Activated naive CD8-positive, alpha-beta T cell treated with anti-CD3 and anti-CD28 coated beads for 36 hours (primary cell): ENCODE measurements at regions not wholly inside any gene's neighbourhood (a gene's known extent, or its start where the extent isn't known, plus 50 kb on each side); places are given as distances from the start of the nearest gene placed in this dataset.

Source experiments
- DNase-seq: peaks from one replicate; pipeline ENCODE4 v3.0.0; 2021
- H3K27ac Mint-ChIP-seq: one replicate; pipeline ENCODE4 v1.8.0; 2022; ENCODE audit warnings: mild to moderate bottlenecking, moderate library complexity, mixed read lengths
- H3K27me3 Mint-ChIP-seq: one replicate; pipeline ENCODE4 v1.8.0; 2022; ENCODE audit warnings: mild to moderate bottlenecking, mixed read lengths
- H3K36me3 Mint-ChIP-seq: one replicate; pipeline ENCODE4 v1.8.0; 2021; ENCODE audit warnings: mild to moderate bottlenecking, mixed read lengths
- H3K4me1 Mint-ChIP-seq: one replicate; pipeline ENCODE4 v1.8.0; 2021; ENCODE audit warnings: mixed read lengths
- H3K4me3 Mint-ChIP-seq: one replicate; pipeline ENCODE4 v1.8.0; 2022; ENCODE audit warnings: mild to moderate bottlenecking, moderate library complexity, mixed read lengths
- H3K9me3 Mint-ChIP-seq: one replicate; pipeline ENCODE4 v1.8.0; 2022; ENCODE audit warnings: mixed read lengths

DNA sequence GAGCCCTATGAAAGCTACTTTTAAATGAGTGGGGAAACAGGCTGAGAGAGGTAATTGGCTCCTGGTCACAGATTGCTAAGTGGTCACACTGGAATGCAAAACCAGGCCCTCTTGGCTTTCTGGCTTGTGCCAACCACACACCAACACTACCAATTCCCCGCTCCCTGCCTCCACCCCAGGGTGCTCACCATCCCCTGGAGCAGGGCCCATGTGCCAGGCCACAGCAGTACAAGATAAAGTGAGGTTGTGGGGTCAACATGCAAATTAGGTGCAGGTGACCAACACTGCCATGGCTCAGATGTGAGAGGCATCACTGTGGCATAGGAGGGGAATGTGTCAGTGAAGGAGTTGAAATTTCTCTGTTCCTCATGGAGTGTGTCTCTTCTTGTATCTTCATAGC, 312.5 kb downstream of the MYCN start:
- Mint-ChIP-seq H3K9me3 (peaks cover 2% of the 10 kb centered on the region), H3K27me3 (peaks cover 16% of the 10 kb centered on the region), H3K4me3 (no peak overlapping the region), H3K4me1 (peaks cover 13% of the 10 kb centered on the region), H3K36me3 (no peaks in the 10 kb centered on the region), H3K27ac (no peak overlapping the region)
- DNase-seq, result no peak

DNA sequence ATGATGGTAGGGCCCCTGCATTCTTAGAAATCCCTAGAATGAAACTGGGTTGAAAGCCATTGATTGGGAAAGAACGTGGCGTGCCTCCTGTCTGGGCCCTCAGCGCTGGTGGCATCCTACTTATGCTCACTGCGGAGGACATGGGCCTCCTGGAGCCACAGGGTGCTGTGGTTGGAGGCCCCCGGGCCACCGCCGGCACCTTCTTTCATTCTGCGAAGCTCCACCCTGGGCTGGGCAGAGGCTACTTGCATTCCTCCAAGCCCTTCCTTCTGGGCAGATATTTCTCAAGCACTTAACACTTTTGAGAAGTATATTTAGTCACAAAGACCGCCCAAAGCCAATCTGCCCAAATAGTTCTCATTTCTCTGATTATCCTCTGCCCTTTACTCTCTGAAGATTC, 311.9 kb downstream of the MYCN start:
- Mint-ChIP-seq H3K27me3 (peaks cover 16% of the 10 kb centered on the region), H3K36me3 (no peaks in the 10 kb centered on the region), H3K9me3 (peaks cover 2% of the 10 kb centered on the region), H3K4me3 (no peak overlapping the region), H3K27ac (no peak overlapping the region), H3K4me1 (peaks cover 6% of the 10 kb centered on the region)
- DNase-seq, result no peak

DNA sequence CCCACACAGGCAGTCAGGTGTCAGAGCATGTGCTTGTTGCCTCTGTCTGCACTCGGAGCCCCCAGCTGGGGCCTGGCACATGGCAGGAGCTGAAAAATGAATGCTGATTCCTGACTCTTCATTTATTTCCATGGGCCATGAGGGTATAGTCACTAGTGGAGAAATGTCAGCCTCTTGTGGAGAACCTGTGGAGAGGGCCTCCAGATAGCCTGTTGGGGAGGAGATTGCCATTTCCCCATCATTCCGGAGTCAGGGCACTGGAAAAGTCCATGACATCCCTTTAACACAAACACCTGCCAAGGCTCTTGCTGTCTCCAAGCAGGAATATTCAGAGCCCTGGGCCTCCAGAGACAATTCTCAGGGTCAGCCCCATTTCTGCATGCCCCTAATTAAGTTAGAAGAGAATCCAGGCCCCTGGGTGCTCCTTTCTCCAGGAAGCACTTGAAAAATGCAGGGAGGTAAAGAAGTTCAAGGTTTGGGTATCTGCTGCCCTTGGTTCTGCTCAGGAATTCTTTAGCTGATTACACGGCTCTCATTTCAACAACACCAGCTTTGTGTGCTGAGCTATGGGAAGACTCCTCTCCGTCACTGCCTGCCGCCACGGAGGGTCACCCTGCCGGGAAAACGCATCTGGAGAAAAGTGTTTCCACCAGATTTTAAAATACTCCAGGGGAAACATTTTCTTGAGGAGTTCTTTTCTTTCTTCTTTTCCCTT, 311.3 kb downstream of the MYCN start:
- no peak for DNase-seq
- H3K4me1 Mint-ChIP-seq, result peaks cover 1% of the 10 kb centered on the region
- peaks cover 2% of the 10 kb centered on the region for H3K9me3 Mint-ChIP-seq
- no peak overlapping the region for H3K27ac Mint-ChIP-seq
- peaks cover 13% of the 10 kb centered on the region for H3K27me3 Mint-ChIP-seq
- no peaks in the 10 kb centered on the region for H3K36me3 Mint-ChIP-seq
- no peak overlapping the region for H3K4me3 Mint-ChIP-seq

DNA sequence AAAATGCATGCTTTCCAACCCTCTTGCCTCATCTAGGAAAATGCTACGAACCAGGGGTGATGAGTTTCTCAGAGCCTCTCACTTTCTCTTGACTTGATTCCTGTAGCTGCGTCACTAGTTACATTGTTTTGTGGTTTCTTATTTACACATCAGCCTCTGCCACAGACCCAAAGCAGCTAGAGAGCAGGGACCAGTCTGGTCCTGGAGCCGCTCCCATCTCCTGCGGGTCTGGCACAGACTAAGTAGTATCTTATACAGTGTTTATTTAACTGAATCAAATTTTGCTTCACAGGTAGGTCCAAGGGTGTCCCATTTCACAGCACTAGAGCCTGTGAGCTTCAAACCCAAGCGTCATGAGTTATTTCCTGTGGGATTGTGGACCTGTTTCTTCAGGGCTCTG, 310.5 kb downstream of the MYCN start:
- H3K9me3 Mint-ChIP-seq, result peaks cover 2% of the 10 kb centered on the region
- DNase-seq, result no peak
- no peaks in the 10 kb centered on the region for H3K4me1 Mint-ChIP-seq
- H3K27ac Mint-ChIP-seq, result no peak overlapping the region
- H3K27me3 Mint-ChIP-seq, result peaks cover 9% of the 10 kb centered on the region
- no peaks in the 10 kb centered on the region for H3K36me3 Mint-ChIP-seq
- H3K4me3 Mint-ChIP-seq, result no peak overlapping the region

DNA sequence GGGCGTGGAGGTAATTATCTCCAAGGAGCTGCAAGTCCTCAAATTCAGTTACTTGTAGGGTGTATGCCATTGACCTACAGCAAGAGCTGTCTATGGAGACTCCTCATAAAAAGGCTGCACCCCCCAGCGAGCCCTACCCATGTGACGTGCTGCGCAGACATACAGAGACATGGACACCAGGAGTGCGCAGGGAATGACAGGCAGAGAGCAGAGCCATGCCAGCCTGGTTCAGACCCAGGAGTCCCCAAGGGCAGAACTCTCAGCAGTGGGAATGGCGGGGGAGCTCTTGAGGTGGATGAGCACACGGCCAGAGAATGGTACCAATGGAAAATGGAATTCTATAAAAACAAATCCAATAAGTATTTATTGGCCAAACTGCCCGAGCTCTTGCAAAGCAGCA, 310.1 kb downstream of the MYCN start:
- H3K4me1 Mint-ChIP-seq, result no peaks in the 10 kb centered on the region
- no peaks in the 10 kb centered on the region for H3K36me3 Mint-ChIP-seq
- H3K4me3 Mint-ChIP-seq, result no peak overlapping the region
- no peak for DNase-seq
- peaks cover 9% of the 10 kb centered on the region for H3K27me3 Mint-ChIP-seq
- peaks cover 2% of the 10 kb centered on the region for H3K9me3 Mint-ChIP-seq
- H3K27ac Mint-ChIP-seq, result no peak overlapping the region

DNA sequence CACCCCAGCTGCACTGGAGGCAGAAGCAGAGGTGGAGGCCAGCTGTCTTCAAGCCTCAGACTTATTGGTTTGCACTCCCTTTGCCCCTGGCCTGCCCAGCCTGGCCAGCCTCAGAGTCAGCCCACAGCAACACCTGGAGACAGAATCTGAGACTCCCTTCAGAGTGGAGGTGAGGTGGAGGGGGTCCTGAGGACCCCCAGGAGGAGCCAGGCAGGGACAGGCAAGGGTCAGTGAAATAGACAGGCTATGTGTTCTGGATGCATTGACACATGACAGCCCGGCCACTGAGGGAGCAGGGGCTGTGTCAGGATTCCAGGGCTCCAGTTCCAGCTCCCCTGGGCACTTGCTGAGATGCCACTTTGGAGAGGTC, 309.7 kb downstream of the MYCN start:
- no peak overlapping the region for H3K27ac Mint-ChIP-seq
- peaks cover 2% of the 10 kb centered on the region for H3K9me3 Mint-ChIP-seq
- peaks cover 9% of the 10 kb centered on the region for H3K27me3 Mint-ChIP-seq
- H3K4me1 Mint-ChIP-seq, result no peaks in the 10 kb centered on the region
- no peak for DNase-seq
- no peaks in the 10 kb centered on the region for H3K36me3 Mint-ChIP-seq
- H3K4me3 Mint-ChIP-seq, result no peak overlapping the region

DNA sequence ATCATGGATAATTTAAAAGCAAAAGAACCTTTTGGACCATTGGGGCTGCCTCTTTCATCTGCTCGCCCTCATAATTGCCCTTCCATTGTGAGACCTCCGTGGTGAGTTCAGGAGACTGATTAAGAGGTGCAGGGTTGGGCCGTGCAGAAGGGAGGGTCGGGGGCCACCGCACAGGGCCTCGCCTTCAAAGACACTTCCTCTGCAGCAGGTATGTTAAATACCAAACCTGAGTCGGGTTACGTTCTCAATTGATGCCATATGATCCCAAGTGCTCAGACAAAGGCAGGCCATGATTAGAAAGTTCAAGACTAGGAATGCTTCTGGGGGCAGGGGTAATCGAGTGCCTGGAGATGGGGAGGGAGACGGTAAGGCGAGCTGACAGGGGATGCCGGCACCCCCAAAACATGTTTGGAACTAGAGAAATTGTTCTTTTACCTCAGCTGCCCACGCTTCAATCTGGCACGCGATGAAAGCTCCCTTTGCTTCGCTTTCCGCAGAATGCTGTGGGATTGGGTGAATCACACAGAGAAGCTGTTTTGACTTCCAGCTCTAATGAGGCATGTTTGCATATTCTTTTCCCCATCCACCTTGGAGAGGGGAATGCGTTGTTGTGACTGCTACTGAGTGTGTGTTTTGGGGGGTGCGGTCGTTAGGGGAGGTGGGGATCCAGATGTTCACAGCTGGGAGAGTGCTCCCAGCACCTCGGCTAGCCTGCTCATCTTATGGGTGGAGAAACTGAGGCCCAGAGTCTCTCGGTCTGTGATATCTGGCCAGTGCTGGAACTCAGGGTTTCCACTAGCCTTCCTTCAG, 309.1 kb downstream of the MYCN start:
- no peaks in the 10 kb centered on the region for H3K36me3 Mint-ChIP-seq
- H3K4me1 Mint-ChIP-seq, result no peaks in the 10 kb centered on the region
- no peak overlapping the region for H3K27ac Mint-ChIP-seq

DNA sequence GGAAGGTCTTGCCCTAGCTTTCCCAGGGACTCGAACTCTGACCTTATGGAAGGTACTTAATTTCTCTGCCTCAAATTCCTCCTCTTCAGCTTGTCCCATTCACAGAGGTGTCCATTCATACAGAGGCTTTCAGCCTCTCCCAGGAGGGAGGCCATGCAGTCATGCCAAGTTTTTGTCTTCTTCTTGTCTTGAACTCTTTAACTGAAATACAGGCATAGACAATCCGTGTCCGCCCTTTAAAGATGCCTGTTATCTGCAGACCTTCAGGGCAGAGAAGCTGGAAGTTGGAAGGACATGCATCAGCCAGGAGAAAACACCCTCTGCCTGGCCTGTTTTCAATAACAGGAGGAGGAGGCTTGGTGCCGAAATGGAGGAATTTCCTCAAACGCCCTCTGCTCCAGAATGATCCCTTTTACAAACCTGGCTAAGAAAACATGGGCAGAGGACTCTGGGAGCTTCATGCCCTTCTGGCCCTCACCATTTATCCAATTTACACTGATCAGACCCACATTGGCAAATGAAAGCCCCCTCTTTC, 308.3 kb downstream of the MYCN start:
- Mint-ChIP-seq H3K27ac (no peak overlapping the region), H3K9me3 (no peaks in the 10 kb centered on the region), H3K4me3 (no peak overlapping the region), H3K4me1 (no peaks in the 10 kb centered on the region), H3K27me3 (no peaks in the 10 kb centered on the region), H3K36me3 (no peaks in the 10 kb centered on the region)
- no peak for DNase-seq

More for the DNA sequence above, 309.1 kb downstream of the MYCN start:
- peaks cover 5% of the 10 kb centered on the region for H3K27me3 Mint-ChIP-seq
- no peak overlapping the region for H3K4me3 Mint-ChIP-seq
- no peaks in the 10 kb centered on the region for H3K9me3 Mint-ChIP-seq
- no peak for DNase-seq

DNA sequence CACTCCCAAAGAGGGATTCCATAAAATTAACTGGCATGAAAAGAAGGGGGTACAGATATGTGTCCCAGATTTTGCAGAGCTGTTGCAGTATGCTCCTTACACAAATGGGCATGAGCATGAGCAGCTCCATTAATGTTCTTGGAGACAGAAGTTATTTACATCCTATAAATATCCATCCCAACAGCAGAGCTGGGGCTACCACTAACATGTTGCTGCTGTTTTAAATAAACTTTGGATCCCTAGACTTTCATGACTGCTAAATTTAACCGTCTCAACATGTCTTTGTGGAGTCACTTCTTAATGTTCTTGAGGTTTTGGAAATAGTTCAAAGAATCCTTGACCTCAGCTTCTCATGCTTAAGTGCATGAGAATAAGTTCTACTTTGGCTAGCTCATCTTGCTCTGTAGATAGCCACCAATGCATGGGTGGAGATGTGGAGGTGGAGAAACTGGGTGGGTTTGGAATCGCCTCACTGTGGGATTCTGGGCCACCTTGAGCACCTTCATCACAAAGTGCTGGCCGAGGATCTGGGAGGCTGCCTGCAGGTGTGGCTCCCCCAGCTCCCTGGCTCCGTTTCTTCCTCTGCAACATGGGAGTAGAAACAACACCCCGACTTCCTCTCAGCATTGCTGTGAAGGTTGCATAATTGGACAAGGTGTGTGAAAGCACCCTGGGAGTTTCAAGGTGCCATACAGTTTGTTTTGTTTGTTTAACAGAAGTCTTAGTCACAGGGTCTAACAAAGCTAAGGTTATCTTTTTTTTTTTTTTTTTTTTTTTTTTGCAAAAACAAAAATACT, 307.2 kb downstream of the MYCN start:
- Mint-ChIP-seq H3K27me3 (no peaks in the 10 kb centered on the region), H3K36me3 (no peaks in the 10 kb centered on the region), H3K4me3 (no peak overlapping the region), H3K9me3 (no peaks in the 10 kb centered on the region), H3K4me1 (no peaks in the 10 kb centered on the region), H3K27ac (no peak overlapping the region)
- DNase-seq, result no peak

DNA sequence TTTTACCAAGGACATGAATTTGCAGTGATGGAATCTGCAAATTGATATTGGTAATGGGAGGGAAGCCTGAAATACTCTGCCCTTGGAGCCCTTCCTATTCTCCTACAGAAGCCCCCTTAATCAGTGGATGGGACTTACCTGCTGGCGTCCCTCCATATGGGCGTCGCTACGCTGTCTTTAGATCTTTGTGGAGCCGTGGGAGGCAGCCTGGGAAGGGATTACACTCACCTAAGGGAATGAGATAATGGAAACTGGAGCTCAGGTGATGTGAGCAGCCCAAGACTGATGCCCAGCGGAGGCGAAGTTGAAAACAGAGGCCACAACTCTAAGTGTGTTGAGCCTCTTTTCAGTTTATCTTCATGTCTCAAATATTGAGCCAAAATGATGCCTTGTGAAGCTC, 306.6 kb downstream of the MYCN start:
- no peaks in the 10 kb centered on the region for H3K9me3 Mint-ChIP-seq
- no peaks in the 10 kb centered on the region for H3K36me3 Mint-ChIP-seq
- DNase-seq, result no peak
- H3K27me3 Mint-ChIP-seq, result no peaks in the 10 kb centered on the region
- H3K27ac Mint-ChIP-seq, result no peak overlapping the region
- no peak overlapping the region for H3K4me3 Mint-ChIP-seq
- no peaks in the 10 kb centered on the region for H3K4me1 Mint-ChIP-seq

DNA sequence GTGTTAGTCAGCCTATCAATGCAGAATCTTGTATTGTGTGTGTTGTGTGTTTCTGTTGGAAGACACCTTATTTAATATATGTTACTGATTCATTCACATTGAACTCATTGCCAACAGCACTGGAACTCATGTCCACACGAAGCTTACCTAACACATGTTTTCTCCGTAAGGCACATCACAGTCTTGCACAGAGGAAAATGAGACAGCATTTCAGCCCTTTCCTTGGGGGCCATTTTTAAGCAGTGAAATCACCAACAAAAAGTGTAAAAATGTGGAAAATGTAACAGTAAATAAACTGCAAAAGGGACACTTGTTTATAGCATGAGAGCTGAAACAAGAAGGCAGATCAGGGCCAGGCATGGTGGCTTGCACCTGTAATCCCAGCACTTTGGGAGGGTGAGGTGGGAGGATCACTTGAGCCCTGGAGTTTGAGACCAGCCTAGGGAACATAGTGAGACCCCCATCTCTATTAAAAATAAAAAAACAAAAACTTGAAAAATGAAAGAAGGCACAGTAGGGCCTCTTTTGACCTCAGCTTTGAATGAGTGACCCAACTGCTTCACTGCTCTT, 306.0 kb downstream of the MYCN start:
- H3K27ac Mint-ChIP-seq, result no peak overlapping the region
- H3K4me1 Mint-ChIP-seq, result no peaks in the 10 kb centered on the region
- H3K4me3 Mint-ChIP-seq, result no peak overlapping the region
- no peaks in the 10 kb centered on the region for H3K9me3 Mint-ChIP-seq
- H3K27me3 Mint-ChIP-seq, result no peaks in the 10 kb centered on the region
- DNase-seq, result no peak
- no peaks in the 10 kb centered on the region for H3K36me3 Mint-ChIP-seq

DNA sequence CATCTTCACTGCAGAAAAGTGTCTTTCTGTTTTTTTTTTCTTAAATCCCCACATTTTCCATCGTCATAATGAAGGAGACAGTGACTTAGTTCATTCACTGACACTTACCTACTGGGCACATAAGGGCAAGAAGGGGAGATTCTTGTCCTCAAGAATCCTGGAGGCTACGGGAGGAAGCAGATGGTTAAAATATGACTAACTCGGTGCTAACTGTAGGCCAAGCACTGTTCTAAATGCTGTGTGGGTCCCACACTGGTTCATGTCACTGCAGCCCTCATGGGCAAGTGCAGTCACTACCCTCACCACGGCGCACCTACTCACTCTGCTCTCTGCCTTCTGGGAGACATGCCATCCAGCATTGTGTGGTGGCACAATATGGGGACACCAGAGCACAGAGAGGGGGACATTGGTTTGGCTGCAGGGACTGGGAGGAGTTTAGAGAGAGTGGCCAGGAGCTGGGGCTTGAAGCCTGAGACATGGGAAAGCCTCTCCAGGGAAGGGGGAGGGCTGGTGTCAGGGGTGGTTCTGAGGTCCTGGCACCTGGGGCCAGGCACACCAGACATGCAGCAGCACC, 305.2 kb downstream of the MYCN start:
- no peaks in the 10 kb centered on the region for H3K36me3 Mint-ChIP-seq
- H3K4me3 Mint-ChIP-seq, result no peak overlapping the region
- H3K27me3 Mint-ChIP-seq, result no peaks in the 10 kb centered on the region
- H3K9me3 Mint-ChIP-seq, result no peaks in the 10 kb centered on the region
- H3K27ac Mint-ChIP-seq, result no peak overlapping the region
- no peak for DNase-seq
- H3K4me1 Mint-ChIP-seq, result no peaks in the 10 kb centered on the region

DNA sequence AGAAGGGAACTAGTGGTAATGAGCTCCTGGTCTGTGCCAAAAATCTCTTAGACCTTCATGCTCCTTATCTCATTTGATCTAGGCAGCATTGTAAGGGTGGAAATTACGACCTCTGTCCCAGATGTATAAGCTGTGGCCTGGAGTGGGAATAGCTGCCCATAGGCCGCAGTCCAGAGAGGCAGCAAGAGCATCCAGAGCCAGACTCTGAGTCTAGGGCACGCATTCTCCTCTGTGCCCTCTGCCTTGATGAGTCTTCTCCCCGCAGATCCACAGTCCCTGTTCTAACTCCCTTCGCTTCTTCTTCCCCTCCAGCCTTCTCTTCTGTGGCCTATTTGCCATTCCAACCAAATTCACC, 304.6 kb downstream of the MYCN start:
- Mint-ChIP-seq H3K27ac (no peak overlapping the region), H3K4me3 (no peak overlapping the region), H3K27me3 (no peaks in the 10 kb centered on the region), H3K36me3 (no peaks in the 10 kb centered on the region), H3K9me3 (no peaks in the 10 kb centered on the region), H3K4me1 (no peaks in the 10 kb centered on the region)
- no peak for DNase-seq

DNA sequence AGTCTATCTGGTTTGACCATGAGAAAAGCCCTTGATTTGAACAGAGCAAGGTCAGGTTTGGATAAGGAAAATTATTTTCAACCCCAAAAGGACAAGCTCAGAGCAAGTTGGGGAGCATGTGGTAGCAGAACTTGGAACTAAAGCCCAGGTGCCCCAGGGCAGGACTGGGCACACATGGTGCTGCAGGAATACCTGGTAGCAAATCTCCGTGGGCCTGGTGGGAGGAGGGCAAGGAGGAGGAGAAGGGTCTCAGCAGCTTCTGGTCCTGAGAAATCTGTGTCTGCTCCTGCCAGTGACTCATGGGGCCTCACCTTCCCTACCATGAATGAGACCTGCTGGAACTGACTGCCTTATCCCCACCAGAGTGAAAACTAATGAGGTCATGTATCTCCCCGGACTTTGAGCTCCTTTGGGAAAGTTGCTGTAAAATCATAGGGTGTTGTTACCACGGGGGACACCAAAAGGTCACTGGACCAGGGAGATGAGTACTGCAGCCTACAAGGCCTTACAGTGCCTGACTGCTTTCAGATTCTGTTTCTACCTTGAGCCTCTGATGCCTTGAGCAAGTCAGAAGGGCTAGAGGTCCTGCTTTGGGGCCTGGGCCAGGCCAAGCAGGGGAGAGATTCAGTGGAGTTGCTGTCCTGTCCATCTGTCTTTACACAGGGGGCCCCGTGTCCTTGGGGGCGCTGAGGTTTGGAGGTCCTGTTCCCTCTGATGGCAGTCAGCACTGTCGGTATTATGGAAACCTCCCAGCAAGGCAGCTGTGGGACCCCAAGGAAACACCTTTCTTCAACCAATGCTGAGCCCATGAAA, 304.0 kb downstream of the MYCN start:
- Mint-ChIP-seq H3K9me3 (no peaks in the 10 kb centered on the region), H3K4me1 (no peaks in the 10 kb centered on the region), H3K27me3 (no peaks in the 10 kb centered on the region), H3K27ac (no peak overlapping the region), H3K36me3 (no peaks in the 10 kb centered on the region), H3K4me3 (no peak overlapping the region)
- DNase-seq, result no peak
